IMR-90 (cell line): ENCODE measurements at regions not wholly inside any gene's neighbourhood (a gene's known extent, or its start where the extent isn't known, plus 50 kb on each side); places are given as distances from the start of the nearest gene placed in this dataset.

ENCODE experiments used
- ATAC-seq: fragments of 200-7000 bp; cut with Tn5 transposase; 2 replicates; pipeline ENCODE4 v1.9.1; 2020; ENCODE audit warnings: low read depth, mild to moderate bottlenecking, moderate library complexity
- BruUV-seq: library from RNA; stranded (reverse); fragments of 400-500 nt; replicated peaks from 2 replicates; lab custom pipeline; 2021; lab: Mats Ljungman, UMichigan
- CTCF ChIA-PET: fragments of 300-600 bp; formaldehyde crosslinking; extraction: SDS; loops from one replicate; lab custom pipeline; 2021; ENCODE audit warnings: antibody characterized with exemption; lab: Yijun Ruan, JAX
- POLR2A ChIA-PET: fragments of 300-600 bp; sonication (Branson Sonifier 250); formaldehyde crosslinking; loops from one replicate; lab custom pipeline; 2022; ENCODE audit warnings: antibody characterized with exemption; ENCODE audit not compliant: unreplicated experiment; lab: Charles Lee
- DNase-seq: peaks from one replicate; pipeline ENCODE4 v3.0.0; 2013
- H2AFZ ChIP-seq: replicated peaks from 2 replicates; pipeline ENCODE3; 2013; ENCODE audit warnings: low read length, mild to moderate bottlenecking; ENCODE audit not compliant: poor library complexity
- H2AK5ac ChIP-seq: 2 replicates; pipeline ENCODE4 v1.6.1; 2013; ENCODE audit warnings: low read depth, low read length, inconsistent platforms
- H2AK9ac ChIP-seq: replicated peaks from 2 replicates; pipeline ENCODE3; 2013; ENCODE audit warnings: mild to moderate bottlenecking, low read depth, low read length, moderate library complexity; ENCODE audit not compliant: poor library complexity
- H2BK120ac ChIP-seq: 2 replicates; pipeline ENCODE4 v1.6.1; 2013; ENCODE audit warnings: low read depth, low read length, inconsistent platforms
- H2BK15ac ChIP-seq: 3 replicates; pipeline ENCODE4 v1.6.1; 2013; ENCODE audit warnings: low read depth, low read length, inconsistent platforms
- H2BK20ac ChIP-seq: 2 replicates; pipeline ENCODE4 v1.6.1; 2013; ENCODE audit warnings: low read depth, mild to moderate bottlenecking, inconsistent platforms, low read length, moderate library complexity
- H2BK5ac ChIP-seq: 2 replicates; pipeline ENCODE4 v1.6.1; 2013; ENCODE audit warnings: mild to moderate bottlenecking, low read depth, low read length, inconsistent platforms; ENCODE audit not compliant: poor library complexity, severe bottlenecking
- H3K14ac ChIP-seq: replicated peaks from 2 replicates; pipeline ENCODE4 v1.6.1; 2013; ENCODE audit warnings: low read depth, low read length, inconsistent platforms
- H3K18ac ChIP-seq: 2 replicates; pipeline ENCODE4 v1.6.1; 2013; ENCODE audit warnings: low read depth, low read length, control low read depth
- H3K23ac ChIP-seq: 2 replicates; pipeline ENCODE4 v1.6.1; 2013; ENCODE audit warnings: low read depth, low read length, inconsistent platforms
- H3K27ac ChIP-seq: 2 replicates; pipeline ENCODE4 v1.5.1; 2013; ENCODE audit warnings: mild to moderate bottlenecking, control low read depth, low read length; ENCODE audit not compliant: insufficient read depth
- H3K27me3 ChIP-seq: 2 replicates; pipeline ENCODE4 v1.6.1; 2013; ENCODE audit warnings: low read length; ENCODE audit not compliant: control insufficient read depth, insufficient read depth
- H3K36me3 ChIP-seq: 2 replicates; pipeline ENCODE4 v1.6.1; 2013; ENCODE audit warnings: low read length, mixed read lengths; ENCODE audit not compliant: control insufficient read depth, insufficient read depth
- H3K4ac ChIP-seq: 2 replicates; pipeline ENCODE4 v1.6.1; 2013; ENCODE audit warnings: low read depth, low read length, inconsistent platforms
- H3K4me1 ChIP-seq: 2 replicates; pipeline ENCODE4 v1.6.1; 2013; ENCODE audit warnings: low read length, mixed read lengths; ENCODE audit not compliant: control insufficient read depth, insufficient read depth
- H3K4me2 ChIP-seq: 2 replicates; pipeline ENCODE4 v1.6.1; 2013; ENCODE audit warnings: low read depth, mild to moderate bottlenecking, control low read depth, low read length, moderate library complexity
- H3K4me3 ChIP-seq: 2 replicates; pipeline ENCODE4 v1.5.1; 2013; ENCODE audit warnings: low read depth, mild to moderate bottlenecking, control low read depth, low read length, moderate library complexity; ENCODE audit not compliant: insufficient read depth
- H3K56ac ChIP-seq: 2 replicates; pipeline ENCODE4 v1.6.1; 2013; ENCODE audit warnings: low read length, inconsistent platforms; ENCODE audit not compliant: insufficient read depth; ENCODE audit errors: extremely low read depth
- H3K79me1 ChIP-seq, 2 experiments: 2 replicates each; pipeline ENCODE4 v1.6.1; 2013; ENCODE audit warnings: low read length in 2 of 2, inconsistent platforms in 1 of 2, low read depth in 1 of 2
- H3K9ac ChIP-seq: 2 replicates; pipeline ENCODE4 v1.6.1; 2013; ENCODE audit warnings: low read depth, low read length, control low read depth
- H3K9me1 ChIP-seq: 2 replicates; pipeline ENCODE4 v1.6.1; 2013; ENCODE audit warnings: low read length, inconsistent platforms; ENCODE audit not compliant: insufficient read depth
- H3K9me3 ChIP-seq: 2 replicates; pipeline ENCODE4 v1.6.1; 2013; ENCODE audit warnings: low read length; ENCODE audit not compliant: control insufficient read depth, insufficient read depth
- H4K20me1 ChIP-seq: 2 replicates; pipeline ENCODE4 v1.6.1; 2013; ENCODE audit warnings: low read length, inconsistent platforms; ENCODE audit not compliant: insufficient read depth
- H4K5ac ChIP-seq: 2 replicates; pipeline ENCODE4 v1.6.1; 2013; ENCODE audit warnings: mild to moderate bottlenecking, low read depth, low read length, control low read depth
- H4K8ac ChIP-seq, 2 experiments: 2 replicates each; pipeline ENCODE4 v1.6.1; 2013; ENCODE audit warnings: low read depth in 2 of 2, low read length in 2 of 2, control low read depth in 1 of 2, inconsistent platforms in 1 of 2
- H4K91ac ChIP-seq: 2 replicates; pipeline ENCODE4 v1.6.1; 2013; ENCODE audit warnings: low read depth, low read length, inconsistent platforms; ENCODE audit not compliant: insufficient read depth
- BHLHE40 ChIP-seq: fragments of 150-350 bp; IDR thresholded peaks from 2 replicates; pipeline ENCODE4 v1.6.1; 2016; ENCODE audit warnings: mild to moderate bottlenecking, low read depth, low read length
- CEBPB ChIP-seq: IDR thresholded peaks from 2 replicates; pipeline ENCODE4 v1.6.1; 2012; ENCODE audit warnings: low read depth, low read length, improper control_type of control experiment
- CHD1 ChIP-seq: IDR thresholded peaks from 2 replicates; pipeline ENCODE4 v1.6.1; 2012; ENCODE audit warnings: low read depth, low read length, improper control_type of control experiment
- CTCF ChIP-seq: conservative IDR thresholded peaks from 2 replicates; pipeline ENCODE4 v1.5.1; 2012; ENCODE audit warnings: mild to moderate bottlenecking, low read depth, low read length, improper control_type of control experiment
- ELK1 ChIP-seq: fragments of 150-350 bp; IDR thresholded peaks from 2 replicates; pipeline ENCODE4 v1.6.1; 2016; ENCODE audit warnings: low read depth, mild to moderate bottlenecking, low read length, moderate library complexity, borderline replicate concordance
- FOS ChIP-seq: fragments of 150-350 bp; IDR thresholded peaks from 2 replicates; pipeline ENCODE4 v1.6.1; 2016; ENCODE audit warnings: low read depth, low read length
- MAFK ChIP-seq: IDR thresholded peaks from 2 replicates; pipeline ENCODE4 v1.6.1; 2012; ENCODE audit warnings: low read depth, low read length, improper control_type of control experiment
- MAZ ChIP-seq: IDR thresholded peaks from 2 replicates; pipeline ENCODE4 v1.6.1; 2012; ENCODE audit warnings: low read depth, mild to moderate bottlenecking, low read length, improper control_type of control experiment, moderate library complexity, borderline replicate concordance
- MXI1 ChIP-seq: IDR thresholded peaks from 2 replicates; pipeline ENCODE4 v1.6.1; 2012; ENCODE audit warnings: low read depth, mild to moderate bottlenecking, low read length, moderate library complexity, borderline replicate concordance
- NFE2L2 ChIP-seq: fragments of 150-350 bp; IDR thresholded peaks from 2 replicates; pipeline ENCODE4 v1.6.1; 2016; ENCODE audit warnings: low read depth, mild to moderate bottlenecking, low read length
- POLR2A ChIP-seq: IDR thresholded peaks from 2 replicates; pipeline ENCODE4 v1.6.1; 2012; ENCODE audit warnings: mild to moderate bottlenecking, low read depth, low read length
- RAD21 ChIP-seq: IDR thresholded peaks from 2 replicates; pipeline ENCODE4 v1.6.1; 2012; ENCODE audit warnings: low read length, improper control_type of control experiment
- RCOR1 ChIP-seq: IDR thresholded peaks from 2 replicates; pipeline ENCODE4 v1.6.1; 2012; ENCODE audit warnings: mild to moderate bottlenecking, low read length, improper control_type of control experiment; ENCODE audit not compliant: insufficient replicate concordance
- RFX5 ChIP-seq: IDR thresholded peaks from 2 replicates; pipeline ENCODE4 v1.8.0; 2012; ENCODE audit warnings: low read depth, mild to moderate bottlenecking, low read length, moderate library complexity
- SMC3 ChIP-seq: fragments of 150-350 bp; IDR thresholded peaks from 2 replicates; pipeline ENCODE4 v1.6.1; 2016; ENCODE audit warnings: low read depth, mild to moderate bottlenecking, antibody characterized with exemption, low read length, moderate library complexity
- WGBS, 2 experiments: methylation state at CpG; one replicate each; pipeline versions ENCODE4 v1.1.5 to v1.1.7; 2013; ENCODE audit warnings: missing lambda C conversion rate in 2 of 2; ENCODE audit not compliant: insufficient read length in 1 of 2; ENCODE audit errors: extremely low coverage in 2 of 2; 5-methylcytosine and 5-hydroxymethylcytosine counted together
- dilution Hi-C: fragments of 300-500 bp; cut with HindIII; formaldehyde crosslinking; loops from one replicate; pipeline ENCODE4 v1.14.3; 2018; ENCODE audit warnings: low sequenced_read_pairs; ENCODE audit not compliant: unreplicated experiment
- in situ Hi-C: fragments of 300-500 bp; cut with MboI; formaldehyde crosslinking; loops from 3 replicates; pipeline ENCODE4 v1.14.3; 2019; ENCODE audit warnings: low sequenced_read_pairs, inconsistent platforms, mixed read lengths
- intact Hi-C: fragments of 100-400 bp; cut with micrococcal nuclease; formaldehyde crosslinking; loops from 2 replicates; pipeline ENCODE4 v1.10.0; 2022

GRCh38 chr6:112877134-112878100 is 530.3 kb downstream of the RFPL4B start:
- H4K5ac ChIP-seq, result peak overlapping the region; percentile 94
- H3K23ac ChIP-seq, result peak overlapping the region; percentile 92
- peak overlapping the region; percentile 84 for H3K56ac ChIP-seq
- peak overlapping the region; percentile 94 for H2AK5ac ChIP-seq
- peak overlapping the region; percentile 71 for H3K4me2 ChIP-seq
- H2AFZ ChIP-seq, result peak overlapping the region; percentile 25
- peak overlapping the region; percentile 82; the same call in 2 of the 3 replicates for H2BK15ac ChIP-seq
- H4K20me1 ChIP-seq, result no peaks in the 10 kb centered on the region
- peak overlapping the region; percentile 99 for H3K4ac ChIP-seq
- H3K4me3 ChIP-seq, result no peak overlapping the region
- in situ Hi-C loops, result no loop called here
- H4K8ac ChIP-seq, result peak overlapping the region; percentile 78 to 96
- H2BK120ac ChIP-seq, result peak overlapping the region; percentile 99
- DNase-seq, result peak; percentile 93
- H3K79me1 ChIP-seq, result no peaks in the 10 kb centered on the region
- peaks cover 7% of the 10 kb centered on the region for H3K9me1 ChIP-seq
- peak overlapping the region; percentile 79 for H3K27ac ChIP-seq
- H2BK20ac ChIP-seq, result peak overlapping the region; percentile 99
- H4K91ac ChIP-seq, result peak overlapping the region; percentile 98
- H3K9ac ChIP-seq, result peak overlapping the region; percentile 64; the same call in 1 of the 2 replicates
- peak; percentile 94 for ATAC-seq
- BruUV-seq, result no TSS peak
- no peak overlapping the region for H2AK9ac ChIP-seq
- peaks cover 10% of the 10 kb centered on the region for H3K4me1 ChIP-seq
- no CpG with 5 or more reads among the region's 4 CpGs for WGBS, 2 experiments
- dilution Hi-C loops, result no loop called here
- intact Hi-C loops, result loop anchor here (2.0 to 5.0 kb wide), 3 partner anchors 35 to 981 kb away; no protein-coding TSS in a partner anchor
- H3K14ac ChIP-seq, result peak overlapping the region; percentile 97
- H3K9me3 ChIP-seq, result no peaks in the 10 kb centered on the region
- H3K27me3 ChIP-seq, result no peaks in the 10 kb centered on the region
- peak overlapping the region; percentile 86 for H2BK5ac ChIP-seq
- peak overlapping the region; percentile 99 for H3K18ac ChIP-seq
- POLR2A ChIA-PET, result no interaction called here
- CTCF ChIA-PET, result interaction anchor here (0.6 to 1.1 kb wide), 8 partner anchors 68 to 1942 kb away, joined by 3 to 10 read pairs (median 4); no protein-coding TSS in a partner anchor
- no peaks in the 10 kb centered on the region for H3K36me3 ChIP-seq
- TF ChIP-seq MAZ, result no peak
- TF ChIP-seq RAD21, result peak; percentile 25
- TF ChIP-seq MAFK, result no peak
- no peak for TF ChIP-seq CHD1
- no peak for TF ChIP-seq NFE2L2
- TF ChIP-seq CTCF, result peak; percentile 35
- TF ChIP-seq ELK1, result no peak
- TF ChIP-seq BHLHE40, result no peak
- TF ChIP-seq FOS, result no peak
- TF ChIP-seq MXI1, result no peak
- no peak for TF ChIP-seq CEBPB
- TF ChIP-seq RCOR1, result no peak
- TF ChIP-seq SMC3, result peak; percentile 10; the same call in 1 of the 2 replicates
- no peak for TF ChIP-seq RFX5
- no peak for TF ChIP-seq POLR2A
